Activated CD4-positive, alpha-beta memory T cell treated with anti-CD3 and anti-CD28 coated beads for 36 hours (primary cell): ENCODE measurements at regions not wholly inside any gene's neighbourhood (a gene's known extent, or its start where the extent isn't known, plus 50 kb on each side); places are given as distances from the start of the nearest gene placed in this dataset.

ENCODE experiments used
- CTCF ChIA-PET: fragments of 350-600 bp; sonication (Branson Sonifier 250); formaldehyde crosslinking; loops from one replicate; lab custom pipeline; 2021; ENCODE audit warnings: antibody characterized with exemption, inconsistent platforms; lab: Charles Lee
- POLR2A ChIA-PET: fragments of 350-600 bp; sonication (Branson Sonifier 250); formaldehyde crosslinking; loops from one replicate; lab custom pipeline; 2021; ENCODE audit warnings: antibody characterized with exemption; lab: Charles Lee
- DNase-seq: peaks from one replicate; pipeline ENCODE4 v3.0.0-alpha.2; 2020
- H3K27ac Mint-ChIP-seq: one replicate; pipeline ENCODE4 v1.8.0; 2021; ENCODE audit warnings: mixed read lengths
- H3K27me3 Mint-ChIP-seq: one replicate; pipeline ENCODE4 v1.8.0; 2021; ENCODE audit warnings: mixed read lengths
- H3K36me3 Mint-ChIP-seq: one replicate; pipeline ENCODE4 v1.8.0; 2021; ENCODE audit warnings: mixed read lengths
- H3K4me1 Mint-ChIP-seq: one replicate; pipeline ENCODE4 v1.8.0; 2021; ENCODE audit warnings: low read depth, mixed read lengths
- H3K4me3 Mint-ChIP-seq: one replicate; pipeline ENCODE4 v1.8.0; 2021; ENCODE audit warnings: mild to moderate bottlenecking, mixed read lengths
- H3K9me3 Mint-ChIP-seq: one replicate; pipeline ENCODE4 v1.8.0; 2021; ENCODE audit warnings: mixed read lengths
- intact Hi-C: fragments of 100-400 bp; cut with micrococcal nuclease; formaldehyde crosslinking; loops from one replicate; pipeline ENCODE4 v1.15.1; 2023

DNA sequence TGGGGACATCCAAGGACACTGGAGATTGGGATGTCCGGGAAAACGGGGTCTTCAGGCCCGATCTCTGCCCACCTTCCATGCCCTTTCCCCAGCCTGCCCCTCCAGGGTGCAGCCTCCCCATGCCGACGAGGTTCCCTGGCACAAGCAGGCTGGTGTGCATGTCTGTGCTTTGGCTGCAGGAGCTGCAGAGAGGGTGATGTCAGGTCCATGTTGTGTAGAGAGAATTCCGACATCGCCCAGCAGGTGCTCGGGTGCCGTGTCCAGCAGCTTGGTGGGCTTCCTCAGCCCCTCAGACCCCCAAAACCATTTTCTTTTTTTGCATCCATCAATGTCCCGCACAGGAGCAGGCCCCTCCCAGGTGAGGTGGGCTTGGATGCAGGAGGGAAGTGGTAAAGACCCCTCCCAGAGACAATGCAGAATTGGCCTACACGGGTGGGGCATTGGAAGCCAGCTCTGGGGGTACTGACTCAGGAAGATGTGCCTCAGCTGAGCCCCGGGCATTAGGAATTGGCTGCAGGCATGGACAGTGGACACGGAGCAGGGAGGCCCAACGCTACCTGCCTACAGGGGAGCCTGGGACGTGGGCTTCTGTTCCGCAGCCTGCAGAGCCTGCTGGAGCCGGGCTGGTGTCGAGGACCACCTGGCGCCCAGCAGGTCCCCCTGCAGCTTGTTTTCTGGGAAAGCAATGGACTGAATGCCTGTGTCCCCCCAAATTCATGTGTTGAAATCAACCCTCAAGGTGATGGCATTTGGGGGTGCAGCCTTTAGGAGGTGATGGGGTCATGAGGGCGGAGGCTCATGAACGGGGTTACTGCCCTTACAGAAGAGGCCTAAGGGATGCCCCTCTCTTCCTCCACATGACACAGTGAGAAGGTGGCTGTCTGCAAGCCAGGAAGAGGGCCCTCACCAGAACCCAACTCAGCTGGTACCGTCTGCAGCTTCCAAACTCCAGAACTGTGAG, 97.5 kb downstream of the METRNL start:
- Mint-ChIP-seq H3K27ac (no peak overlapping the region), H3K9me3 (no peaks in the 10 kb centered on the region), H3K27me3 (no peaks in the 10 kb centered on the region), H3K36me3 (no peaks in the 10 kb centered on the region), H3K4me3 (no peak overlapping the region), H3K4me1 (no peaks in the 10 kb centered on the region)
- CTCF ChIA-PET = no interaction called here
- POLR2A ChIA-PET = no interaction called here
- peak; percentile 1 for DNase-seq
- intact Hi-C loops = no loop called here

DNA sequence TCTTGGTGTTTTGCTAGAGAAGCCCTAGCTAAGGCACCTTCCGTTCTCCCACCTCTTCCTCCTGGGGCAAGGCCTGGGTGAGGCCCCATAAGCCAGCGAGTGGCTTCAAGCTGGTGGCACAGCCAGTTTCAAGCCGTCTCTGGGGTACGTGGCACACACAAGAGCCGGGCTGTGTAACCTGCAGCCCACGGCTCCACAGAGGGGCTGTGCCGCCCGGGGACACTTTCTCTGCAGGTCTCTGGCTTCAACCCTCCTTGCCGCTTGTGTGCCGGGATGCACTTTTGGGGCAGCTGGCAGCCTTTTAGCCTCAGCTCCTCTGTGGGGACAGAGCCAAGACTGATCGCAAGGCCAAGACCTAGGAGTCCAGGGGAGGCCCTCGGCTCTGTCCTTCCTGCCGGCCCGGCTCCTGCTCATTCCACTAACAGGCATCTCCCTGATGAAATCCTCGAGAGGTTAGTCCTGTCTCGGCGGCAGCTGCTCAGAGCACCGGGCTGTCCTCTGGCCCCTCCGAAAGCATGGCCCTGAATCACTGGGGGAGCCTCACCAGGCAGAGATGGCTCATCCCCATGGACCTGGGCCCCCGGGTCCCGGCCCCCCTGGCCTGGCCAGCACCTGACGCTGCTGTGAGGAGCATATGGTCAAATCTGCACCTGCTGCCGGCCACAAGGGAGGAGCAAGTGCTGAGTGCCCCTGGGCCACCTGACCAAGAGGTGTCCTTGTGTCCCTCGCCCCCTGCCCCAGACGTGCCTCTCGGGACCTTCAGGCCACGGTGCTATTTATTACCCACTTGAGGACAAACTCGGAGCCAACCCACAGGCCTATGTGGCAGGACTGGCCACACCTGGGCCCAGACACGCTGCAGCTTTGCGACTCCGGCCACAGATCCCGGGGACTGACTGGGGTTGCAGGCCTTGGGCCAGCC, 98.5 kb downstream of the METRNL start:
- POLR2A ChIA-PET = no interaction called here
- intact Hi-C loops = no loop called here
- H3K27me3 Mint-ChIP-seq = no peaks in the 10 kb centered on the region
- no peak overlapping the region for H3K27ac Mint-ChIP-seq
- no peak overlapping the region for H3K4me3 Mint-ChIP-seq
- no peaks in the 10 kb centered on the region for H3K9me3 Mint-ChIP-seq
- H3K36me3 Mint-ChIP-seq = no peaks in the 10 kb centered on the region
- H3K4me1 Mint-ChIP-seq = no peaks in the 10 kb centered on the region
- CTCF ChIA-PET = no interaction called here
- DNase-seq = peak; percentile 6

DNA sequence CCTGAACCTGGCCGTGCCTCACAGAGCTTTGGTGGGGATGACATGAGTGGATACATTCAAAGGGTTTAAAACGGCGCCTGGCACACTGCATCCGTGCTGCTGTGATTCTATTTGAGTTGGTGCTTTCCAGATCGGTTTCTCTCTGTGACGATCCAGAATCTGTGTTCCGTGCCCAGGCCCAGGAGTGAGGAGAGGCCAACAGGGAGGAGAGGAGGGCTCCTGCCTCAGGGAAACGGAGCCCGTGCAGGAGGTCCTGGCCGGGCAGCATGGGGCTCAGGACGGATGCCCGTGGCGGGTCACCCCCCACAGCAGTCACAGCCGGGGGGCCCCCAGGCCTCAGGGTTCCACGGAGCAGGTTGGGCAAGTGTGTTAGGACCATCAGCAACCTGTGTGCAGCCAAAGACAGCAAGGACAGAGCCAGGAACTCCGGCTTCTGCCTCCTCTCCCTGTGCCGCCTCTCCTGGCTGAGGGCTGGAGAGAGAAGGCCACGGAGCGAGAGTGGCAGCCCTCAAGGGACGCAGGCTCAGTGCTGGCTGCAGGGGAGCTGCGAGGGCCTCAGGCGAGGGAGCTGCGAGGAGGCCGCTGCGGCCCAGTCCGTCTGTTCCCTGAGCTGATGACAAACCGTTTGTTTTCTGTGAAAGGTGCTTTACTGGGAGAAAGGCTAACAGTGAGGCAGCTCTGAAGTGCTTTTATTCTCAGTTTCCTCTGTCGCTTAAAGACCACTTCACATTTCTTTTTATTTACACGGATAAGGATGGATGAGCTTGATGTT, 99.3 kb downstream of the METRNL start:
- H3K4me1 Mint-ChIP-seq = no peaks in the 10 kb centered on the region
- no peaks in the 10 kb centered on the region for H3K27me3 Mint-ChIP-seq

DNA sequence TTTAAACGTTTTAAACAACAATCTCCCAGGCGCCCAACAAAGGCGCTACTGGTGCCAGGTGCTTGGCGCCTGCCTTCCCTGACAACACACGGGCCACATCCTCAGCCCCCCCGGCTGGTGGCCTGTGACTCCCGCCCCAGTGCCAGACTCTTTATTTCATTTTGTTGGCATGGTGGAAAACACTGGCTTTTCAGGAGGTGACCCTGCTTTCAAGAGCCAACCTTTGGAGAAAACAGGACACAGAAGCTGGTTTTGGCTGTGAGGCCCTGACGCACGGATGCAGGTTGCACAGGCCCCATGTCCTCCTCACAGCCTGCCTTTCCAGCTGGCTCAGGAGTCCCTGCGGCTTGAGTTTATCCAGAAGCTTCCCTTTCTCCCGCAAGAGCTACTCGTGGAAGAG, 100.0 kb downstream of the METRNL start:
- H3K9me3 Mint-ChIP-seq = no peaks in the 10 kb centered on the region
- H3K27me3 Mint-ChIP-seq = no peaks in the 10 kb centered on the region
- intact Hi-C loops = no loop called here
- H3K36me3 Mint-ChIP-seq = no peaks in the 10 kb centered on the region
- H3K27ac Mint-ChIP-seq = no peak overlapping the region
- no peak overlapping the region for H3K4me3 Mint-ChIP-seq
- ChIA-PET POLR2A (no interaction called here), CTCF (no interaction called here)
- H3K4me1 Mint-ChIP-seq = no peaks in the 10 kb centered on the region
- DNase-seq = no peak

More for the DNA sequence above, 99.3 kb downstream of the METRNL start:
- CTCF ChIA-PET = no interaction called here
- Mint-ChIP-seq H3K27ac (no peak overlapping the region), H3K4me3 (no peak overlapping the region), H3K36me3 (no peaks in the 10 kb centered on the region), H3K9me3 (no peaks in the 10 kb centered on the region)
- DNase-seq = no peak
- POLR2A ChIA-PET = no interaction called here
- intact Hi-C loops = no loop called here

GRCh38 chr17:83179811-83180210, 100.4 kb downstream of the METRNL start:
- no peak overlapping the region for H3K4me3 Mint-ChIP-seq
- no peaks in the 10 kb centered on the region for H3K4me1 Mint-ChIP-seq
- no peak for DNase-seq
- no peaks in the 10 kb centered on the region for H3K36me3 Mint-ChIP-seq
- no peaks in the 10 kb centered on the region for H3K27me3 Mint-ChIP-seq
- POLR2A ChIA-PET = no interaction called here
- CTCF ChIA-PET = no interaction called here
- no peaks in the 10 kb centered on the region for H3K9me3 Mint-ChIP-seq
- intact Hi-C loops = no loop called here
- H3K27ac Mint-ChIP-seq = no peak overlapping the region

- H3K4me3 Mint-ChIP-seq = no peak overlapping the region
- no peaks in the 10 kb centered on the region for H3K9me3 Mint-ChIP-seq
- no peaks in the 10 kb centered on the region for H3K36me3 Mint-ChIP-seq
- no peaks in the 10 kb centered on the region for H3K27me3 Mint-ChIP-seq
- H3K4me1 Mint-ChIP-seq = no peaks in the 10 kb centered on the region
- intact Hi-C loops = no loop called here
- H3K27ac Mint-ChIP-seq = no peak overlapping the region
- POLR2A ChIA-PET = no interaction called here
- CTCF ChIA-PET = no interaction called here
- DNase-seq = no peak
Measured at GRCh38 chr17:83180264-83180995, 101.0 kb downstream of the METRNL start.

- Mint-ChIP-seq H3K4me1 (no peaks in the 10 kb centered on the region), H3K4me3 (no peak overlapping the region), H3K9me3 (no peaks in the 10 kb centered on the region), H3K27me3 (no peaks in the 10 kb centered on the region), H3K27ac (no peak overlapping the region), H3K36me3 (no peaks in the 10 kb centered on the region)
- ChIA-PET CTCF (no interaction called here), POLR2A (no interaction called here)
- intact Hi-C loops = no loop called here
- no peak for DNase-seq
Measured at GRCh38 chr17:83180996-83181481, 101.6 kb downstream of the METRNL start.

- H3K27ac Mint-ChIP-seq = no peak overlapping the region
- POLR2A ChIA-PET = no interaction called here
Measured at GRCh38 chr17:83181991-83182619, 102.7 kb downstream of the METRNL start.

DNA sequence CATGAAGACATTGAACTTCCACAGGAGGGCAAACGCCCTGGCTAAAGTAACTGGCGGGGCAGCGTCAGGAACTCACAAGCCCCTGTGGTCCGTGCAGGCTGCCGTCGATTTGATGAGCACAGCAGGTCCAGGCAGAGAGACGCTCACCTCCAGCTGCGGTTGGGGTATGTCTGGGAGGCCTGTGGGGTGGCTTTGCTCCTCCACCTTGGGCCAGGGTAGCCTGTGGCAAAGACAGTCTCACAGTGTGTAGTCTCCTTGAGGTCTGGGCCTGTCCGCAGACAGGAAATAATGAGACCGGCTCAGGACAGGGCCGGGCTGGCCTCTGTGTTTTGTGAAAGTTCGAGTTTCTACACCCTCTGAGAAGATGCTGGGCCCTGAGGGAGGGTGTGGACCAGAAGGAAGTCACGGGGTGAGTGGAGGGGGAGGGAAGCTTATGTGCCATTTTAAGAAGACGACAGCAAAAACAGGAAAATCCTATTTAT, 103.3 kb downstream of the METRNL start:
- no peak overlapping the region for H3K27ac Mint-ChIP-seq
- no peaks in the 10 kb centered on the region for H3K36me3 Mint-ChIP-seq
- no peak overlapping the region for H3K4me3 Mint-ChIP-seq
- H3K27me3 Mint-ChIP-seq = no peaks in the 10 kb centered on the region
- intact Hi-C loops = no loop called here
- H3K4me1 Mint-ChIP-seq = peaks cover 6% of the 10 kb centered on the region
- DNase-seq = no peak
- CTCF ChIA-PET = no interaction called here
- H3K9me3 Mint-ChIP-seq = peaks cover under 1% of the 10 kb centered on the region
- POLR2A ChIA-PET = no interaction called here

More at GRCh38 chr17:83181991-83182619, 102.7 kb downstream of the METRNL start:
- Mint-ChIP-seq H3K4me3 (no peak overlapping the region), H3K27me3 (no peaks in the 10 kb centered on the region), H3K36me3 (no peaks in the 10 kb centered on the region), H3K4me1 (peaks cover under 1% of the 10 kb centered on the region), H3K9me3 (no peaks in the 10 kb centered on the region)
- CTCF ChIA-PET = no interaction called here
- DNase-seq = no peak
- intact Hi-C loops = no loop called here

DNA sequence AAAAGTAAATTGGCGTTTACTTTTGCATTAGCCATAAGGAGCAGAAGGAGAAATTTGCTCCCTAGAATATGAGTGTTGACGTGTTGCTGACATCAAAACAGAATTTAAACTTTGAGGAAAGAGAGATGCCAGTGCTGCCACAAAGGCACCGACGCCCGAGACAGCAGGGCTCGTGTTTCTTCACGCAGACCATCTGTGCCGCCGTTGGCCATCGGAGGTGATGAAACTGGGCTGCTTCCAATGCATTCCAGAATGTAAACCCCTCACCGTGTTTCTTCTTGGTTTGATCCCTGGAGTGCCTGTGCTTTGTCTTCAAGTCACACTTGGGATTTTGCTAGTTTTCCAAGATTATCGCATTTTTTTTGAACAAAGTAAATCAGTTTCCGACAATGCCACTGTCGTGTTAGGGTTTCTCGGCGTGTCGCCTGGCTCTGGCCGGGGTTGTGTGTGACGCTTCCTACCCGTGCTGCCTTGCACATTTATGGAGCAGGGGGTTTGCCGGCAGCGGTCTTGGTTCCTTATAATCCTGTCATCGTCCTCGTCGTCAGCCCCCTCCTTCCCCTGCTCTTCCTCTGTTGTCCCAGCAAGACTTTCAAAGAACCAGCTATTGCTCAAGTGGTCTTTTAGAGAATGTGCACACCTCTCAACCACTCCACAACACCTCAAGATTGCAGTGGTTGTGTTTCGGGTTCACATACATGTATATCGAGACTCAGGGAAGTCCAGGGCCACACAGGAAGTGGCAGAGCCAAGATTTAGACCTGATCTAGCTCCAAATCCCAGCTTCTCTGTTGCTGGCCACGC, 103.9 kb downstream of the METRNL start:
- ChIA-PET POLR2A (no interaction called here), CTCF (no interaction called here)
- peaks cover 12% of the 10 kb centered on the region for H3K4me1 Mint-ChIP-seq
- H3K36me3 Mint-ChIP-seq = no peaks in the 10 kb centered on the region
- intact Hi-C loops = no loop called here
- no peaks in the 10 kb centered on the region for H3K27me3 Mint-ChIP-seq
- H3K9me3 Mint-ChIP-seq = peaks cover 5% of the 10 kb centered on the region
- H3K27ac Mint-ChIP-seq = no peak overlapping the region
- H3K4me3 Mint-ChIP-seq = no peak overlapping the region
- DNase-seq = no peak
